ENCODE measurements at regions not wholly inside any gene's neighbourhood (a gene's known extent, or its start where the extent isn't known, plus 50 kb on each side); places are given as distances from the start of the nearest gene placed in this dataset.

DNA sequence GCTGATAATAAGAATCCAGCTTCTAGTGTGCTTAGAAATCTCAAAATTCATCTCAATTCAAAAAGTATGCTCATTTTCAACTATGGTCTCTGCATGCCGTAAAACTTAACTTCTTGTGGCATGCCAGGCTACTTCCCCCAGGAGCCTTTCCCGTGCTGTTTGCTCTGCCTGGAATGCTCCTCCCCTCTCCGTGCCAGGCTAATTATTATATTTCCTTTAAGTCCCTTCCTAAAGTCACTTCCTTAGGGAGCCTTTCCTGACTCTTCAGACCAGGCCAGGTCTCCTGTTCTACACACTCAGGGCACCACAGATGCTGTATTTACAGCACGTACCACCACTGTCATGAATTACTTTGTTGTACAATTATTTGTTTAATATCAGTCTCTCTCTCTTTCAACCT, 67.1 kb upstream of the PPP2R5A start:
- H3K4me1 Mint-ChIP-seq (ENCODE audit: unreplicated experiment): peaks cover 14% of the 10 kb centered on the region
- DNase-seq (ENCODE audit: extremely low spot score, unreplicated experiment): no peak
- no peaks in the 10 kb centered on the region for H3K9me3 Mint-ChIP-seq
- no peak overlapping the region for H3K27ac Mint-ChIP-seq
- H3K27me3 Mint-ChIP-seq: peaks cover 3% of the 10 kb centered on the region
- no peak for TF ChIP-seq CTCF (conservative IDR thresholded peaks at IDR 0.05)
- no peaks in the 10 kb centered on the region for H3K36me3 Mint-ChIP-seq
- no peak overlapping the region for H3K4me3 Mint-ChIP-seq

DNA sequence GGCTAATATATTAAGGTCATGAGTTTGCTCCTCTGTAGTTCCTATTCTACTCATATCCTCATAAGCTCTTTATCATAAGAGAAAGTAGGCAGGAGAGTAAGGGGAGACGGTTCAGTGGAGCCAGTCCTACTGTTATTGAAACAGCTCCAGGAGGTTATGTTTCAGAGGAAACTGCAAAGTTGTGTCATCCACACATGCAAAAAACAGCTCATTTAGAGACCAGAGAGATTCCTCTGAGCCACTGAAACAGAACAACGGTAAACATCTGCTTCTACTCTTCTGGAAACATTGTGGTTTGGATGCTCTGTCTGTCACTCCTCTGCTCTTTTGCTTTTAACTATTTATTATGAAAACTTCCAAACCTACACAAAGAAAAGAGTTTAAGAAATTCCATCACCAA, 66.3 kb upstream of the PPP2R5A start:
- Mint-ChIP-seq H3K4me1 (ENCODE audit: unreplicated experiment) (peaks cover 14% of the 10 kb centered on the region), H3K27ac (no peak overlapping the region), H3K36me3 (no peaks in the 10 kb centered on the region), H3K27me3 (peaks cover 3% of the 10 kb centered on the region), H3K4me3 (no peak overlapping the region), H3K9me3 (no peaks in the 10 kb centered on the region)
- no peak for TF ChIP-seq CTCF (conservative IDR thresholded peaks at IDR 0.05)
- no peak for DNase-seq (ENCODE audit: extremely low spot score, unreplicated experiment)

DNA sequence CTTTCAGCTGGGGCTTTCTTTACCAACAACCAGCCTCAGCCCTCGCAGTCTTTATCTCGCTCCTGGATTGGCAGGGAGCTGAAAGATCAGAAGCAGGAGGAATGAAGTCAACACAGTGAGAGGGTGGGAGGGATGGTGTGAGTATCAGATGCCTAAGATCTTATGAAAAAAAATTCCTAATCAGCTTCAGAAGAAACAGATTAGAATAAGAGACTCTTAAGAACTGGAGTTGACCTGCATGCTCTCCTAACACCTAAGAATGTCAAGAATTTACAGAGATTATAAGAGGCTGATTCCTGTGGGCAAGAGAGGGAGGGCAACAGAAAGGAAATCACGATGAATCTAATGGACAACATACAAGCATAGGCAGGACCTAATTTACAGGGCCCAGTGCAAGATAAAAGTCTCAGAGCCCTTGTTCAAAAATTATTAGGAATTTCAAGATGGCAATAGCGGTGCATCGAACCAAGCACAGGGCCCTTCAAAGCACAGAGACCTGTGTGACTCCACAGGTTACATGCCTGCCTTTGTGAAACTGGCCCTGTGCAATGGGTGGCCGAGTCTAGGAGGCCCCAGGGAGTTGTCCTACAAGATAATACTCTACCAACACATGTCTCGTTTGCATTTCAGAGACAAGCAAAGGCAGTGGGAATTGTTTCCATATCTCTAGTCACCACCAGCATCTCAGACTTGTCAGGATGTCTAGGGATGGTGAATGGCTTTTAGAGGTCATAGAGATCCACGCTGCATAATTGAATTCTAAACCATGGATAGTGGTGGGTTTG, 65.3 kb upstream of the PPP2R5A start:
- TF ChIP-seq CTCF (conservative IDR thresholded peaks at IDR 0.05): no peak
- H3K9me3 Mint-ChIP-seq: no peaks in the 10 kb centered on the region
- no peak overlapping the region for H3K4me3 Mint-ChIP-seq
- H3K36me3 Mint-ChIP-seq: no peaks in the 10 kb centered on the region
- H3K4me1 Mint-ChIP-seq (ENCODE audit: unreplicated experiment): peaks cover 14% of the 10 kb centered on the region
- no peak overlapping the region for H3K27ac Mint-ChIP-seq
- H3K27me3 Mint-ChIP-seq: no peaks in the 10 kb centered on the region
- no peak for DNase-seq (ENCODE audit: extremely low spot score, unreplicated experiment)

DNA sequence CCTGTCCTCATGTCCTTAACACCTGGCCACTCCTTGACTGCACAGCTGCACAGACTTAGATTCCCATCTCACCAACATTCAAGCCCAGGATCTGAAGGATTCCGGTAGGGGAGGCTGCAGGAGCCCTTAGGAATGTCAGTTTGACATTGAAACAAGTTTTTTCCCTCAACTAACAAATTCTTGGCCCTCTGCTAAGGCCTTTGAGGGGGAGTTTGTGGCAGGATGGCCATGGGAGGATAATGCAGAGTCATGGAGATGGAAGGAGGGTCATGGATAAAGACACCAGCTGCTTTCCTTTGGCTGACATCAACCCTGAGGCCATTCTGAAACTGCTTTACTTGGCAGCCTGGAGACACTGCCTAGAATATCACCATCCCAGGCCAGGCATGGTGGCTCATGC, 63.4 kb upstream of the PPP2R5A start:
- peaks cover 14% of the 10 kb centered on the region for H3K4me1 Mint-ChIP-seq (ENCODE audit: unreplicated experiment)
- H3K4me3 Mint-ChIP-seq: no peak overlapping the region
- H3K9me3 Mint-ChIP-seq: no peaks in the 10 kb centered on the region
- TF ChIP-seq CTCF (conservative IDR thresholded peaks at IDR 0.05): no peak
- no peaks in the 10 kb centered on the region for H3K36me3 Mint-ChIP-seq
- no peaks in the 10 kb centered on the region for H3K27me3 Mint-ChIP-seq
- no peak overlapping the region for H3K27ac Mint-ChIP-seq
- no peak for DNase-seq (ENCODE audit: extremely low spot score, unreplicated experiment)

DNA sequence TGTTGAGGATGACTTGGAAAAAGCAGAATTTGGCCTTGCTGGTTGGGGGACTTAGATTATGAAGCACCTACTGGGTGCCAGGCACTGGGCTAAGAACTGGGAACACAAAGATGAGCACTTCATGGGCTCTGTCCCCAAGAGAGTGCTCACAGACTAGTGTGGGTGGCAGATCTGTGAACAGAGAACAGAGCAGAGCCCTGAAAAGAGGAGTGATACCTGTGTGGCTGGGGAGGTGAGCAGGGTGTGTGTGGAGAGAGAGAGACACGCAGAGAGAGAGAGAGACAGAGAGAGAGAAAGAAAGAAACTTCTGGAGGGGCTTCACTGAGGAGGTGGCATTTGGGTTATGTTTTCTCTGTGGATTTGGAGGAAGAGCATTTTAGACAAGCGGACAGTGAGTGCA, 61.1 kb upstream of the PPP2R5A start:
- no peak for DNase-seq (ENCODE audit: extremely low spot score, unreplicated experiment)
- TF ChIP-seq CTCF (conservative IDR thresholded peaks at IDR 0.05): no peak
- Mint-ChIP-seq H3K9me3 (no peaks in the 10 kb centered on the region), H3K4me3 (no peak overlapping the region), H3K4me1 (ENCODE audit: unreplicated experiment) (peaks cover 12% of the 10 kb centered on the region), H3K27ac (no peak overlapping the region), H3K27me3 (no peaks in the 10 kb centered on the region), H3K36me3 (no peaks in the 10 kb centered on the region)
